ENCODE measurements at regions not wholly inside any gene's neighbourhood (a gene's known extent, or its start where the extent isn't known, plus 50 kb on each side); places are given as distances from the start of the nearest gene placed in this dataset.

- Histone ChIP-seq H3K27ac (replicated peaks) (no peak overlapping the region), H3K27me3 (ENCODE audit: insufficient read depth, poor library complexity, severe bottlenecking) (no peaks in the 10 kb centered on the region), H3K4me3 (replicated peaks; ENCODE audit: insufficient read depth, low read length) (no peak overlapping the region)
- no peak for DNase-seq (ENCODE audit: low read depth in 1 of 2, low spot score in 1 of 2)
- no peak for TF ChIP-seq SPI1 (IDR thresholded peaks at IDR 0.05; ENCODE audit: borderline replicate concordance, low read depth)
- TF ChIP-seq, protein P1, sequence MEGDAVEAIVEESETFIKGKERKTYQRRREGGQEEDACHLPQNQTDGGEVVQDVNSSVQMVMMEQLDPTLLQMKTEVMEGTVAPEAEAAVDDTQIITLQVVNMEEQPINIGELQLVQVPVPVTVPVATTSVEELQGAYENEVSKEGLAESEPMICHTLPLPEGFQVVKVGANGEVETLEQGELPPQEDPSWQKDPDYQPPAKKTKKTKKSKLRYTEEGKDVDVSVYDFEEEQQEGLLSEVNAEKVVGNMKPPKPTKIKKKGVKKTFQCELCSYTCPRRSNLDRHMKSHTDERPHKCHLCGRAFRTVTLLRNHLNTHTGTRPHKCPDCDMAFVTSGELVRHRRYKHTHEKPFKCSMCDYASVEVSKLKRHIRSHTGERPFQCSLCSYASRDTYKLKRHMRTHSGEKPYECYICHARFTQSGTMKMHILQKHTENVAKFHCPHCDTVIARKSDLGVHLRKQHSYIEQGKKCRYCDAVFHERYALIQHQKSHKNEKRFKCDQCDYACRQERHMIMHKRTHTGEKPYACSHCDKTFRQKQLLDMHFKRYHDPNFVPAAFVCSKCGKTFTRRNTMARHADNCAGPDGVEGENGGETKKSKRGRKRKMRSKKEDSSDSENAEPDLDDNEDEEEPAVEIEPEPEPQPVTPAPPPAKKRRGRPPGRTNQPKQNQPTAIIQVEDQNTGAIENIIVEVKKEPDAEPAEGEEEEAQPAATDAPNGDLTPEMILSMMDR (IDR thresholded peaks at IDR 0.05; ENCODE audit: insufficient read depth, low read length), result no peak
- no peak for TF ChIP-seq REST (IDR thresholded peaks at IDR 0.05; ENCODE audit: insufficient replicate concordance, low read depth)
- TF ChIP-seq POLR2AphosphoS5 (IDR thresholded peaks at IDR 0.05; ENCODE audit: low read depth), result no peak
- no peak for TF ChIP-seq GABPA (IDR thresholded peaks at IDR 0.05; ENCODE audit: low read depth)
Measured at GRCh38 chr2:187155476-187155875, 292.6 kb downstream of the CALCRL start.

DNA sequence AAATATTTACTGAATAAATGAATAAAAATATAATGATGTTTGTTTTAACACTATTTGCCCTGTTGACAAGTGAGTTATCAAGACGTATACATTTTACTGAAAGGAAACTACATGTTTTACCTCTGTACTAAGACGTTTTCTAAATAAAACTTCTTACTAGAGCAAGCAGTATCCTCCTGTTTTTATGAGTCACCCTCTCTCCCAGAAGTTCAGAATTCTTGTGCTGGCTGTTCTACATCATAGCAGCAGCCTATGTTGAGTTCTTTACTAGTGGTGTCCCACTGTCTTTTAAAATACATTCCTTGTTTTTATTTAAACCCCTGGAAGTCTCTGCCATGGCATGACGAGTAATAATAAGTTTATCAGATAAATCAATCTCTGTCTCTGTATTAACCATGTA, 297.4 kb downstream of the CALCRL start:
- DNase-seq (ENCODE audit: low read depth in 1 of 2, low spot score in 1 of 2), result no peak
- Histone ChIP-seq H3K4me3 (replicated peaks; ENCODE audit: insufficient read depth, low read length) (no peak overlapping the region), H3K27me3 (ENCODE audit: insufficient read depth, poor library complexity, severe bottlenecking) (no peaks in the 10 kb centered on the region), H3K27ac (replicated peaks) (no peak overlapping the region)
- no peak for TF ChIP-seq POLR2AphosphoS5 (IDR thresholded peaks at IDR 0.05; ENCODE audit: low read depth)
- no peak for TF ChIP-seq SPI1 (IDR thresholded peaks at IDR 0.05; ENCODE audit: borderline replicate concordance, low read depth)
- no peak for TF ChIP-seq GABPA (IDR thresholded peaks at IDR 0.05; ENCODE audit: low read depth)
- TF ChIP-seq, protein P1 (IDR thresholded peaks at IDR 0.05; ENCODE audit: insufficient read depth, low read length), result no peak
- no peak for TF ChIP-seq REST (IDR thresholded peaks at IDR 0.05; ENCODE audit: insufficient replicate concordance, low read depth)

DNA sequence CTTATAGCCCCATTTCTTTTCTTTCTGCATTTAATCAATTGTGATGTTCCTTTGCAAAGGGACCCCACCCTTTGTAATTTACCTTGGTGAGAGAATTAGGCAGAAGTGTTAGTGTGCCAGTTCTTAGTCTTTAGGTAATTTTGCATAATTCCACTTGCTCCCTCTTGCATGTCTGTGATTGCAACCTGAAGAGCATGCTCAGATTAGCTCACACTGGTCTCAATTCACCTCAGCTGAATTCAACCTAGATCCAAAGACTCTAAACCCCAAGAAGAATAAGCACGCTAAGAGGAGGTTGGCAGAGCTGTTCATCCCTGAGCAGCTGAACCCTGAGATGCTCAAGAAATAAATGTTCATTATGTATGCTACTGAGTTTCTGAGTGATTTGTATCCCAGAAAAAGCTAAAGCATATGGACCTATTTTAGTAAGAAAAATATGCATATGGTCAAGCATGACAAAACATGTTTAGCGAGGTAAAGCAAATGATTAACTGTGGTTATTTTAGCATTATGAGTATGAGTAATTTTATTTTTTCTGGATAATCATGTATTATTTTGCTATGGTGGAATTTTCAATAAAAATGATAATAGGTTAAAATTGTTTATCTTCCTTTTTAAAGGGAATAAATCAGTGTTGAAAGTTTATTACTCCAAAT, 299.2 kb upstream of the ZSWIM2 start:
- H3K27me3 ChIP-seq (ENCODE audit: insufficient read depth, poor library complexity, severe bottlenecking), result no peaks in the 10 kb centered on the region
- no peak overlapping the region for H3K27ac ChIP-seq (replicated peaks)
- H3K4me3 ChIP-seq (replicated peaks; ENCODE audit: insufficient read depth, low read length), result no peak overlapping the region
- no peak for DNase-seq (ENCODE audit: low read depth in 1 of 2, low spot score in 1 of 2)
- no peak for TF ChIP-seq REST (IDR thresholded peaks at IDR 0.05; ENCODE audit: insufficient replicate concordance, low read depth)
